Liver (tissue), 8 donors: ENCODE measurements at regions not wholly inside any gene's neighbourhood (a gene's known extent, or its start where the extent isn't known, plus 50 kb on each side); places are given as distances from the start of the nearest gene placed in this dataset.

ENCODE experiments used
- DNase-seq: peaks from one replicate; pipeline ENCODE4 v3.0.0-alpha.2; 2017; ENCODE audit warnings: low spot score
- H3K27ac ChIP-seq, 2 donors: one replicate each; pipeline ENCODE4 v1.7.0; 2013; ENCODE audit warnings: inconsistent platforms in 2 of 2, low read length in 2 of 2, control low read depth in 1 of 2, low read depth in 1 of 2, mild to moderate bottlenecking in 1 of 2
- H3K27me3 ChIP-seq, 4 donors: one replicate each; pipeline versions ENCODE4 v1.6.1 to v1.7.0; 2013; ENCODE audit warnings: low read length in 3 of 4, inconsistent platforms in 1 of 4, mild to moderate bottlenecking in 1 of 4, moderate library complexity in 1 of 4; ENCODE audit not compliant: control insufficient read depth in 4 of 4, insufficient read depth in 4 of 4
- H3K36me3 ChIP-seq, 4 donors: one replicate each; pipeline versions ENCODE4 v1.6.1 to v1.7.0; 2013; ENCODE audit warnings: low read length in 3 of 4, mild to moderate bottlenecking in 3 of 4, low read depth in 1 of 4, moderate library complexity in 1 of 4; ENCODE audit not compliant: control insufficient read depth in 4 of 4, insufficient read depth in 3 of 4
- H3K4me1 ChIP-seq, 4 donors: one replicate each; pipeline versions ENCODE4 v1.6.1 to v1.7.0; 2013; ENCODE audit warnings: low read length in 3 of 4, mild to moderate bottlenecking in 3 of 4, moderate library complexity in 1 of 4; ENCODE audit not compliant: control insufficient read depth in 4 of 4, insufficient read depth in 4 of 4
- H3K4me3 ChIP-seq, 3 donors: one replicate each; pipeline versions ENCODE4 v1.6.1 to v1.7.0; 2013; ENCODE audit warnings: low read length in 3 of 3, control low read depth in 1 of 3, low read depth in 1 of 3, mild to moderate bottlenecking in 1 of 3
- H3K9ac ChIP-seq, 2 donors: one replicate each; pipeline ENCODE4 v1.7.0; 2013; ENCODE audit warnings: low read length in 2 of 2, mild to moderate bottlenecking in 2 of 2, moderate library complexity in 2 of 2, control low read depth in 1 of 2, low read depth in 1 of 2
- H3K9me3 ChIP-seq, 4 donors: one replicate each; pipeline versions ENCODE4 v1.6.1 to v1.7.0; 2013; ENCODE audit warnings: low read length in 3 of 4; ENCODE audit not compliant: control insufficient read depth in 4 of 4
- CTCF ChIP-seq: fragments of 150-350 bp; IDR thresholded peaks from 2 replicates; pipeline ENCODE4 v1.5.1; 2017; ENCODE audit warnings: improper control_type of control experiment, low read depth, low read length; ENCODE audit not compliant: missing input control
- EGR1 ChIP-seq, 2 donors: IDR thresholded peaks; 2 replicates each; pipeline ENCODE4 v1.6.1; 2016 to 2018; ENCODE audit warnings: antibody characterized with exemption in 2 of 2, low read depth in 2 of 2
- FOXA1 ChIP-seq: IDR thresholded peaks from 2 replicates; pipeline ENCODE4 v1.6.1; 2016; ENCODE audit warnings: antibody characterized with exemption
- FOXA2 ChIP-seq: IDR thresholded peaks from 2 replicates; pipeline ENCODE4 v1.6.1; 2016; ENCODE audit warnings: antibody characterized with exemption
- GABPA ChIP-seq, 2 donors: IDR thresholded peaks in 1 of 2; conservative IDR thresholded peaks in 1 of 2; 2 replicates each; pipeline ENCODE4 v1.6.1; 2016; ENCODE audit warnings: antibody characterized with exemption in 2 of 2, mild to moderate bottlenecking in 1 of 2, moderate library complexity in 1 of 2
- HNF4A ChIP-seq, 2 donors: conservative IDR thresholded peaks; 2 replicates each; pipeline ENCODE4 v1.6.1; 2016; ENCODE audit warnings: antibody characterized with exemption in 2 of 2, mild to moderate bottlenecking in 2 of 2
- HNF4G ChIP-seq: IDR thresholded peaks from 2 replicates; pipeline ENCODE4 v1.6.1; 2016; ENCODE audit warnings: antibody characterized with exemption
- JUND ChIP-seq, 2 donors: IDR thresholded peaks; 2 replicates each; pipeline ENCODE4 v1.6.1; 2016; ENCODE audit warnings: antibody characterized with exemption in 2 of 2
- MAX ChIP-seq: IDR thresholded peaks from 2 replicates; pipeline ENCODE4 v1.6.1; 2016; ENCODE audit warnings: antibody characterized with exemption
- NR2F2 ChIP-seq: IDR thresholded peaks from 2 replicates; pipeline ENCODE4 v1.6.1; 2016; ENCODE audit warnings: antibody characterized with exemption
- RAD21 ChIP-seq, 2 donors: IDR thresholded peaks; 2 replicates each; pipeline ENCODE4 v1.6.1; 2016; ENCODE audit warnings: antibody characterized with exemption in 2 of 2, mild to moderate bottlenecking in 2 of 2
- REST ChIP-seq: IDR thresholded peaks from 2 replicates; pipeline ENCODE4 v1.6.1; 2016; ENCODE audit warnings: antibody characterized with exemption, mild to moderate bottlenecking
- RXRA ChIP-seq, 2 donors: IDR thresholded peaks; 2 replicates each; pipeline ENCODE4 v1.6.1; 2017 to 2018; ENCODE audit warnings: antibody characterized with exemption in 2 of 2, mild to moderate bottlenecking in 1 of 2
- SP1 ChIP-seq: IDR thresholded peaks from 2 replicates; pipeline ENCODE4 v1.6.1; 2018; ENCODE audit warnings: antibody characterized with exemption, mild to moderate bottlenecking
- TAF1 ChIP-seq: conservative IDR thresholded peaks from 2 replicates; pipeline ENCODE4 v1.6.1; 2016; ENCODE audit warnings: antibody characterized with exemption, mild to moderate bottlenecking
- YY1 ChIP-seq: IDR thresholded peaks from 2 replicates; pipeline ENCODE4 v1.6.1; 2016; ENCODE audit warnings: antibody characterized with exemption, mild to moderate bottlenecking
- WGBS: extraction: QIAGEN DNeasy Blood & Tissue Kit; methylation state at CpG from one replicate; pipeline ENCODE4 v1.1.7; 2013; 5-methylcytosine and 5-hydroxymethylcytosine counted together
- TF ChIP-seq, protein P1 (sequence below): IDR thresholded peaks from 2 replicates; pipeline ENCODE4 v1.6.1; 2016; ENCODE audit warnings: antibody characterized with exemption
- TF ChIP-seq, protein P2 (sequence below): IDR thresholded peaks from 2 replicates; pipeline ENCODE4 v1.6.1; 2016; ENCODE audit warnings: antibody characterized with exemption
- donor health status: healthy.
- donor health status: healthy.
- donor health status: healthy.
- donor health status: healthy.
- donor health status: healthy.

GRCh38 chr9:20209391-20210340 is 412.6 kb downstream of the MLLT3 start:
- H3K4me1 ChIP-seq: no peaks in the 10 kb centered on the region
- DNase-seq: no peak
- no peak overlapping the region for H3K9ac ChIP-seq
- H3K4me3 ChIP-seq: no peak overlapping the region
- no peak overlapping the region for H3K27ac ChIP-seq
- peaks cover 0 to 2% (median 0%) of the 10 kb centered on the region in 4 donors for H3K27me3 ChIP-seq
- WGBS: 55% methylated on average over 7 of the region's 7 CpGs
- H3K36me3 ChIP-seq: no peaks in the 10 kb centered on the region
- H3K9me3 ChIP-seq: no peaks in the 10 kb centered on the region
- TF ChIP-seq RXRA (IDR thresholded peaks at IDR 0.05) (no peak), FOXA1 (no peak), EGR1 (IDR thresholded peaks at IDR 0.05; ENCODE audit: low read depth in 2 of 2) (no peak), HNF4G (no peak), RAD21 (IDR thresholded peaks at IDR 0.05) (no peak), JUND (IDR thresholded peaks at IDR 0.05) (no peak), GABPA (IDR thresholded peaks at IDR 0.05 in 1 of 2, conservative IDR thresholded peaks at IDR 0.05 in 1 of 2) (no peak), HNF4A (conservative IDR thresholded peaks at IDR 0.05) (no peak), CTCF (no peak), NR2F2 (no peak), MAX (no peak), YY1 (no peak)
- TF ChIP-seq, protein P1, sequence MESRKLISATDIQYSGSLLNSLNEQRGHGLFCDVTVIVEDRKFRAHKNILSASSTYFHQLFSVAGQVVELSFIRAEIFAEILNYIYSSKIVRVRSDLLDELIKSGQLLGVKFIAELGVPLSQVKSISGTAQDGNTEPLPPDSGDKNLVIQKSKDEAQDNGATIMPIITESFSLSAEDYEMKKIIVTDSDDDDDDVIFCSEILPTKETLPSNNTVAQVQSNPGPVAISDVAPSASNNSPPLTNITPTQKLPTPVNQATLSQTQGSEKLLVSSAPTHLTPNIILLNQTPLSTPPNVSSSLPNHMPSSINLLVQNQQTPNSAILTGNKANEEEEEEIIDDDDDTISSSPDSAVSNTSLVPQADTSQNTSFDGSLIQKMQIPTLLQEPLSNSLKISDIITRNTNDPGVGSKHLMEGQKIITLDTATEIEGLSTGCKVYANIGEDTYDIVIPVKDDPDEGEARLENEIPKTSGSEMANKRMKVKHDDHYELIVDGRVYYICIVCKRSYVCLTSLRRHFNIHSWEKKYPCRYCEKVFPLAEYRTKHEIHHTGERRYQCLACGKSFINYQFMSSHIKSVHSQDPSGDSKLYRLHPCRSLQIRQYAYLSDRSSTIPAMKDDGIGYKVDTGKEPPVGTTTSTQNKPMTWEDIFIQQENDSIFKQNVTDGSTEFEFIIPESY: no peak
- TF ChIP-seq, protein P2, sequence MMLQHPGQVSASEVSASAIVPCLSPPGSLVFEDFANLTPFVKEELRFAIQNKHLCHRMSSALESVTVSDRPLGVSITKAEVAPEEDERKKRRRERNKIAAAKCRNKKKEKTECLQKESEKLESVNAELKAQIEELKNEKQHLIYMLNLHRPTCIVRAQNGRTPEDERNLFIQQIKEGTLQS: no peak

GRCh38 chr9:20208961-20209371 is 413.3 kb downstream of the MLLT3 start:
- Histone ChIP-seq H3K27ac (no peak overlapping the region), H3K27me3 (peaks cover 0 to 2% (median 0%) of the 10 kb centered on the region in 4 donors), H3K9ac (no peak overlapping the region), H3K36me3 (no peaks in the 10 kb centered on the region), H3K4me3 (no peak overlapping the region), H3K4me1 (no peaks in the 10 kb centered on the region), H3K9me3 (no peaks in the 10 kb centered on the region)
- DNase-seq: no peak
- 83% methylated on average over 1 of the region's 1 CpG for WGBS
- no peak for TF ChIP-seq MAX
- no peak for TF ChIP-seq HNF4G
- no peak for TF ChIP-seq REST
- TF ChIP-seq FOXA1: no peak
- no peak for TF ChIP-seq TAF1
- TF ChIP-seq SP1: no peak
- no peak for TF ChIP-seq FOXA2
- no peak for TF ChIP-seq HNF4A (conservative IDR thresholded peaks at IDR 0.05)
- no peak for TF ChIP-seq RAD21 (IDR thresholded peaks at IDR 0.05)
- TF ChIP-seq EGR1 (IDR thresholded peaks at IDR 0.05; ENCODE audit: low read depth in 2 of 2): no peak
- no peak for TF ChIP-seq GABPA (IDR thresholded peaks at IDR 0.05 in 1 of 2, conservative IDR thresholded peaks at IDR 0.05 in 1 of 2)
- TF ChIP-seq, protein P1: no peak
- TF ChIP-seq JUND (IDR thresholded peaks at IDR 0.05): no peak
- TF ChIP-seq YY1: no peak
